Cardiac muscle cell (in vitro differentiated cells and primary cell): ENCODE measurements at regions not wholly inside any gene's neighbourhood (a gene's known extent, or its start where the extent isn't known, plus 50 kb on each side); places are given as distances from the start of the nearest gene placed in this dataset.

Source experiments
- DNase-seq, 2 donors: peaks; one replicate each; pipeline versions ENCODE4 v3.0.0 to v3.0.0-alpha.2; 2010 to 2017; ENCODE audit warnings: low read depth in 1 of 2, low spot score in 1 of 2
- H3K27ac ChIP-seq: fragments of 200-600 bp; sonication (generic); 2 replicates; pipeline ENCODE4 v1.5.1; 2016
- H3K27me3 ChIP-seq: fragments of 200-600 bp; sonication (generic); 2 replicates; pipeline ENCODE4 v1.6.0; 2016; ENCODE audit warnings: control low read depth
- H3K36me3 ChIP-seq: fragments of 200-600 bp; sonication (generic); 2 replicates; pipeline ENCODE4 v1.5.1; 2016; ENCODE audit warnings: control low read depth
- H3K4me1 ChIP-seq: fragments of 200-600 bp; sonication (generic); 2 replicates; pipeline ENCODE4 v1.8.1; 2017; ENCODE audit warnings: low read depth, mild to moderate bottlenecking, mixed run types
- H3K4me3 ChIP-seq: fragments of 200-600 bp; sonication (generic); 2 replicates; pipeline ENCODE4 v1.5.1; 2016; ENCODE audit warnings: mild to moderate bottlenecking
- H3K9me3 ChIP-seq: fragments of 200-600 bp; sonication (generic); 2 replicates; pipeline ENCODE4 v1.5.1; 2017; ENCODE audit warnings: low read depth, mild to moderate bottlenecking, control low read depth
- CTCF ChIP-seq: IDR thresholded peaks from 2 replicates; pipeline ENCODE4 v1.5.1; 2012; ENCODE audit warnings: low read depth, mild to moderate bottlenecking, low read length

GRCh38 chr3:64410226-64410625 is 185.0 kb upstream of the PRICKLE2 start:
- H3K27ac ChIP-seq, result no peak overlapping the region
- no peaks in the 10 kb centered on the region for H3K9me3 ChIP-seq
- H3K36me3 ChIP-seq, result no peaks in the 10 kb centered on the region
- no peaks in the 10 kb centered on the region for H3K4me1 ChIP-seq
- no peak for TF ChIP-seq CTCF
- H3K4me3 ChIP-seq, result no peak overlapping the region
- DNase-seq, result no peak
- no peaks in the 10 kb centered on the region for H3K27me3 ChIP-seq

- TF ChIP-seq CTCF, result no peak
- H3K9me3 ChIP-seq, result no peaks in the 10 kb centered on the region
- H3K4me3 ChIP-seq, result no peak overlapping the region
- no peaks in the 10 kb centered on the region for H3K4me1 ChIP-seq
- DNase-seq, result peak in 1 of 2 donors; percentile 14
- H3K36me3 ChIP-seq, result no peaks in the 10 kb centered on the region
- H3K27ac ChIP-seq, result no peak overlapping the region
- no peaks in the 10 kb centered on the region for H3K27me3 ChIP-seq
Measured at GRCh38 chr3:64408770-64409169, 183.5 kb upstream of the PRICKLE2 start.

GRCh38 chr3:64406271-64406670 is 181.0 kb upstream of the PRICKLE2 start:
- DNase-seq, result no peak
- Histone ChIP-seq H3K27me3 (no peaks in the 10 kb centered on the region), H3K27ac (no peak overlapping the region)

GRCh38 chr3:64405211-64405835 is 180.1 kb upstream of the PRICKLE2 start:
- Histone ChIP-seq H3K4me3 (no peak overlapping the region), H3K36me3 (no peaks in the 10 kb centered on the region), H3K4me1 (no peaks in the 10 kb centered on the region), H3K27ac (no peak overlapping the region), H3K27me3 (no peaks in the 10 kb centered on the region), H3K9me3 (no peaks in the 10 kb centered on the region)
- peak in 1 of 2 donors; percentile 71 for DNase-seq
- TF ChIP-seq CTCF, result no peak

More at GRCh38 chr3:64406271-64406670, 181.0 kb upstream of the PRICKLE2 start:
- H3K9me3 ChIP-seq, result no peaks in the 10 kb centered on the region
- H3K4me1 ChIP-seq, result no peaks in the 10 kb centered on the region
- TF ChIP-seq CTCF, result no peak
- H3K4me3 ChIP-seq, result no peak overlapping the region
- H3K36me3 ChIP-seq, result no peaks in the 10 kb centered on the region

- no peak for TF ChIP-seq CTCF
- no peak overlapping the region for H3K27ac ChIP-seq
- no peaks in the 10 kb centered on the region for H3K4me1 ChIP-seq
- H3K4me3 ChIP-seq, result no peak overlapping the region
- no peaks in the 10 kb centered on the region for H3K36me3 ChIP-seq
- H3K9me3 ChIP-seq, result no peaks in the 10 kb centered on the region
- no peaks in the 10 kb centered on the region for H3K27me3 ChIP-seq
- DNase-seq, result no peak
Measured at GRCh38 chr3:64400706-64401105, 175.4 kb upstream of the PRICKLE2 start.
